ENCODE measurements at regions not wholly inside any gene's neighbourhood (a gene's known extent, or its start where the extent isn't known, plus 50 kb on each side); places are given as distances from the start of the nearest gene placed in this dataset.

DNA sequence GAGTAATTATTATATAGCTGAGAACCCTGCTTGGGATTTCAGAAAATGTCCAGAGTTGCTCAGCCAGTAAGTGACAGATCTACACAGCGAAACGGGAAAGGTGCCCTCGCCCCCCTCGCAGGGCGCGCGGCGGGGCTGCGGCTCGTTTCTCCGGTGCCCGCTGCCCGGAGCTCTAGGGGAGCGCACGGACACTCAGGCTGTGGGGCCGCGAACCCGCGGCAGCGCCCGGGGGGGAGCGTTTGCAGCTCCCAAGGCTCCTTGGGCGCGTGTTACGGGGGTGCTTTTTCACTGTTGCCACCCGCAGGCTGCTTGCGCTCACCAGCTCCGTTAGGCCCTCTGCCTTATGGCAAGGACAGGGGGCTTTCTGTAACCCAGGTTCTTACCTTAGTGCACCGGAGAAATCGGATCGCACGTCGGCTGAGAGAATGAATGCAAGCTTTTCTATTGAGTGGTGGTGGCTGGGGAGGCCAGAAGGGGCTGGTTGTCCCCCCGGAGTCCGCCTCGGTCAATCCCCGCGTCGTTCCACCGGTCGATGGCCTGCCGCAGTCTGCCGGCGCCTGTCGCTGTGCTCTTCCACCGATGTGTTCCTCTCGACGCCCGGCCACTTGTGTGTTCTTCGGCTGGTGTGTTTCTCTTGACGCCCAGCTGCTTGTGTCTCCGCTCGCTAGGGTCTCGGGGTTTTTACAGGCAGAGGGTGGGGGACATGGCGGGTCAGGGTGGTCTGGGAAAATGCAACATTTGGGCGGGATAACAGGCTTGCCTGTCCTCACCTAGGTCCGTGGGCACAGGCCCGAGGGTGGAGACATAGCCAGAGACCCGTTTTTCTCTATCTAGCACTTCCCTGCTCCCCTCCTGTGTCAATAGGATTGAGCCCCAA is 758.8 kb upstream of the DDX18 start:
- TF ChIP-seq, protein P1, sequence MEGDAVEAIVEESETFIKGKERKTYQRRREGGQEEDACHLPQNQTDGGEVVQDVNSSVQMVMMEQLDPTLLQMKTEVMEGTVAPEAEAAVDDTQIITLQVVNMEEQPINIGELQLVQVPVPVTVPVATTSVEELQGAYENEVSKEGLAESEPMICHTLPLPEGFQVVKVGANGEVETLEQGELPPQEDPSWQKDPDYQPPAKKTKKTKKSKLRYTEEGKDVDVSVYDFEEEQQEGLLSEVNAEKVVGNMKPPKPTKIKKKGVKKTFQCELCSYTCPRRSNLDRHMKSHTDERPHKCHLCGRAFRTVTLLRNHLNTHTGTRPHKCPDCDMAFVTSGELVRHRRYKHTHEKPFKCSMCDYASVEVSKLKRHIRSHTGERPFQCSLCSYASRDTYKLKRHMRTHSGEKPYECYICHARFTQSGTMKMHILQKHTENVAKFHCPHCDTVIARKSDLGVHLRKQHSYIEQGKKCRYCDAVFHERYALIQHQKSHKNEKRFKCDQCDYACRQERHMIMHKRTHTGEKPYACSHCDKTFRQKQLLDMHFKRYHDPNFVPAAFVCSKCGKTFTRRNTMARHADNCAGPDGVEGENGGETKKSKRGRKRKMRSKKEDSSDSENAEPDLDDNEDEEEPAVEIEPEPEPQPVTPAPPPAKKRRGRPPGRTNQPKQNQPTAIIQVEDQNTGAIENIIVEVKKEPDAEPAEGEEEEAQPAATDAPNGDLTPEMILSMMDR (conservative IDR thresholded peaks at IDR 0.05): no peak
- TF ChIP-seq ZFX (IDR thresholded peaks at IDR 0.05): no peak

All from C4-2B (cell line).